Amygdala (tissue), 56 donors: ENCODE measurements at regions not wholly inside any gene's neighbourhood (a gene's known extent, or its start where the extent isn't known, plus 50 kb on each side); places are given as distances from the start of the nearest gene placed in this dataset.

ENCODE experiments used
- DNase-seq, 56 donors: peaks; one replicate each; lab custom pipeline; 2025; lab: John Stamatoyannopoulos, UW

DNA sequence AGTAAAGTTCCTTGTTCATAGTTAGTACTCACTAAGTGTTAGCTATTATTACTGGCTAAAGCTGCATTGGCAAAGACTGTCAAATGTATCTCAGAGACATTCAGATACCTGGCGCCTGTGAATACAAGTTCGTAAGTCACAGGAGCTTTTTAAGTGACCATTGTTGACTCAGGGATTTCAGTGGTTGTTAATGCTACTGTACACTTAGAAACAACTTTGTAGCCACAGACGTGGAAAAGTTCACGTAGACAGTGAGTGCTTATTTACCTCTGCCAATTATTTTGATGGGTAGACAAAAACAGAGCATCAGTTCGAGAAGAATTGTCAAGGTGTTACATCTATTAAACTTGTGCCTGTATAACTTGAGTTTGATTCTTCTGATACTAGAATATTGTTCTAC lies 59.1 kb upstream of the RRP15 start:
- no peak for DNase-seq
